ENCODE measurements at regions not wholly inside any gene's neighbourhood (a gene's known extent, or its start where the extent isn't known, plus 50 kb on each side); places are given as distances from the start of the nearest gene placed in this dataset.

DNA sequence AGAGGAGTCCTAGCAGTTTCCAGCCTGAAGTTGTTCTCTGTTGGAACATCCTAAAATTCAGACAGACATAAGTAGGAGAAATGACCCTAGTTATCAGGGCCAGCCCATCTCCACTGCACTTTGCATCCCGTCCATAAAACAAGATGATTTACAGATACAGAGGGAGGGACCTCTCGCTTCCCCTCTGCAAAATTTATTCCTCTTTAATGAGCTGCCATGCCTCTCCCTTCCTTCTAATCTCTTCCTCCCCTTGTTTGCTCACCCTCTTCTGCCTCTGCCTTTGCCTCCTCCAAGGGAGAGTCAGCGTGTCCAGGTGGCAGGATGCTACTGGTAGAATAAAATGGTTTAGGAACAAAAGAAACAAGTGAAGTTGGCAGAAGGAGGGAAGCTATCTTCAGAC lies 351.3 kb downstream of the SOX9 start:
- TF ChIP-seq POLR2A (IDR thresholded peaks at IDR 0.05) = no peak
- TF ChIP-seq, protein P1, sequence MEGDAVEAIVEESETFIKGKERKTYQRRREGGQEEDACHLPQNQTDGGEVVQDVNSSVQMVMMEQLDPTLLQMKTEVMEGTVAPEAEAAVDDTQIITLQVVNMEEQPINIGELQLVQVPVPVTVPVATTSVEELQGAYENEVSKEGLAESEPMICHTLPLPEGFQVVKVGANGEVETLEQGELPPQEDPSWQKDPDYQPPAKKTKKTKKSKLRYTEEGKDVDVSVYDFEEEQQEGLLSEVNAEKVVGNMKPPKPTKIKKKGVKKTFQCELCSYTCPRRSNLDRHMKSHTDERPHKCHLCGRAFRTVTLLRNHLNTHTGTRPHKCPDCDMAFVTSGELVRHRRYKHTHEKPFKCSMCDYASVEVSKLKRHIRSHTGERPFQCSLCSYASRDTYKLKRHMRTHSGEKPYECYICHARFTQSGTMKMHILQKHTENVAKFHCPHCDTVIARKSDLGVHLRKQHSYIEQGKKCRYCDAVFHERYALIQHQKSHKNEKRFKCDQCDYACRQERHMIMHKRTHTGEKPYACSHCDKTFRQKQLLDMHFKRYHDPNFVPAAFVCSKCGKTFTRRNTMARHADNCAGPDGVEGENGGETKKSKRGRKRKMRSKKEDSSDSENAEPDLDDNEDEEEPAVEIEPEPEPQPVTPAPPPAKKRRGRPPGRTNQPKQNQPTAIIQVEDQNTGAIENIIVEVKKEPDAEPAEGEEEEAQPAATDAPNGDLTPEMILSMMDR (IDR thresholded peaks at IDR 0.05) = no peak

All from heart left ventricle (tissue), 13 donors.